ENCODE measurements at regions not wholly inside any gene's neighbourhood (a gene's known extent, or its start where the extent isn't known, plus 50 kb on each side); places are given as distances from the start of the nearest gene placed in this dataset.

DNA sequence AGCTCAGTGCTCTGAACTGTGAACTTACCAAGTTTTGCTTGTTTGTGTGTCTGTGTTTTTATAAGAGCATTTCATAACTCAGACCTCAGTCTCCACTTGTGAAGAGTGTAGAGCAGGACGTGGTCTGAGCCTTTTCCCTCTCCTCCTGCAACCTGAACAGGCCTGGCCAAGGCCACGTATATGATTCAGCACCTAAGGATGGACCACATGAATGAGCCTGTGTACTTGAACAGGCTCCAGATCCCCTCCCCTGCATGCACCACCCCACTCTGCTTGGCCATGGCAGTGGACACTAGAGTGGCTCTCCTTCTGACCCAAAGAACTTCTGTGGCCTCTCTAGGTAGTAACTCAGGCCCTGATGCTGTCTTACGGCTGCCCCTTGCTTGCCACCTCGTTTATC, 125.9 kb upstream of the FSTL4 start:
- WGBS, 2 donors (ENCODE audit: low coverage in 1 of 2), result 40 to 62% methylated on average over 1 to 4 of the region's 4 CpGs
- H3K9me3 ChIP-seq, result no peaks in the 10 kb centered on the region
- DNase-seq, result no peak
- no peaks in the 10 kb centered on the region for H3K4me1 ChIP-seq
- H3K36me3 ChIP-seq, result no peaks in the 10 kb centered on the region
- TF ChIP-seq POLR2A (IDR thresholded peaks at IDR 0.05) (no peak), CTCF (IDR thresholded peaks at IDR 0.05) (no peak), EP300 (IDR thresholded peaks at IDR 0.05; ENCODE audit: low read depth) (no peak), POLR2AphosphoS5 (IDR thresholded peaks at IDR 0.05) (no peak)
- no peak overlapping the region for H3K27ac ChIP-seq
- intact Hi-C loops (cut with DNase I; ENCODE audit: low total_unique reads), result no loop called here
- in situ Hi-C loops (cut with MboI; ENCODE audit: low pct_ligation_motif_present in 1 of 4, low pct_unique_long_range_greater_than_20kb in 1 of 4, low sequenced_read_pairs in 3 of 4), result no loop called here
- H3K27me3 ChIP-seq, result no peaks in the 10 kb centered on the region
- no peak overlapping the region for H3K4me3 ChIP-seq

GRCh38 chr5:133736512-133736911, 124.2 kb upstream of the FSTL4 start:
- DNase-seq, result no peak
- intact Hi-C loops (cut with DNase I; ENCODE audit: low total_unique reads), result no loop called here
- no peak for TF ChIP-seq POLR2AphosphoS5 (IDR thresholded peaks at IDR 0.05)
- no peak overlapping the region for H3K4me3 ChIP-seq
- no peaks in the 10 kb centered on the region for H3K9me3 ChIP-seq
- H3K27me3 ChIP-seq, result no peaks in the 10 kb centered on the region
- H3K4me1 ChIP-seq, result no peaks in the 10 kb centered on the region
- WGBS, 2 donors (ENCODE audit: low coverage in 1 of 2), result 48 to 59% methylated on average over 3 to 5 of the region's 5 CpGs
- in situ Hi-C loops (cut with MboI; ENCODE audit: low pct_ligation_motif_present in 1 of 4, low pct_unique_long_range_greater_than_20kb in 1 of 4, low sequenced_read_pairs in 3 of 4), result no loop called here
- H3K27ac ChIP-seq, result no peak overlapping the region
- no peaks in the 10 kb centered on the region for H3K36me3 ChIP-seq

DNA sequence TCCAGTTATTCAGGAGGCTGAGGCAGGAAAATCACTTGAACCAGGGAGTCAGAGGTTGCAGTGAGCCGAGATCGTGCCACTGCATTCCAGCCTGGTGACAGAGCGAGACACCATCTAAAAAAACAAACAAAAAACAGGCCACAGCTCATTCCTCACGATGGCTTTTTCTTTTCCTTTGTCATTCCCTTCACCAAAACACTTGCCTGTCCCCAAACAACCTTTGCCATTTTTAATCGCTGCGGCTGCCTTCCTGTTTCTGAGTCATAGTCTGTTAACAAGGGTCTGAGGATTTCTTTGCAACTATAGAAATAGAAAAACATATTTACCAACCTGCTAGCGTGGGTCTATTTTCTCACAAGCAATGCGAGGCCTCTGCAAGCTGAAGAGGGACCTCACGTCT, 123.0 kb upstream of the FSTL4 start:
- Histone ChIP-seq H3K27me3 (no peaks in the 10 kb centered on the region), H3K4me1 (no peaks in the 10 kb centered on the region), H3K9me3 (no peaks in the 10 kb centered on the region), H3K4me3 (no peak overlapping the region), H3K27ac (no peak overlapping the region), H3K36me3 (no peaks in the 10 kb centered on the region)
- intact Hi-C loops (cut with DNase I; ENCODE audit: low total_unique reads) (no loop called here), in situ Hi-C loops (cut with MboI; ENCODE audit: low pct_ligation_motif_present in 1 of 4, low pct_unique_long_range_greater_than_20kb in 1 of 4, low sequenced_read_pairs in 3 of 4) (no loop called here)
- TF ChIP-seq POLR2AphosphoS5 (IDR thresholded peaks at IDR 0.05), result no peak
- TF ChIP-seq POLR2A (IDR thresholded peaks at IDR 0.05), result no peak
- no peak for TF ChIP-seq CTCF (IDR thresholded peaks at IDR 0.05)
- no peak for TF ChIP-seq EP300 (IDR thresholded peaks at IDR 0.05; ENCODE audit: low read depth)
- 73% methylated on average over 9 of the region's 9 CpGs for WGBS, 2 donors (ENCODE audit: low coverage in 1 of 2)
- DNase-seq, result no peak

- no peaks in the 10 kb centered on the region for H3K27me3 ChIP-seq
- H3K4me1 ChIP-seq, result no peaks in the 10 kb centered on the region
- TF ChIP-seq EP300 (IDR thresholded peaks at IDR 0.05; ENCODE audit: low read depth) (no peak), POLR2AphosphoS5 (IDR thresholded peaks at IDR 0.05) (no peak), CTCF (IDR thresholded peaks at IDR 0.05) (no peak), POLR2A (IDR thresholded peaks at IDR 0.05) (no peak)
- peaks cover 0 to under 1% of the 10 kb centered on the region in 2 donors for H3K9me3 ChIP-seq
- H3K4me3 ChIP-seq, result no peak overlapping the region
- in situ Hi-C loops (cut with MboI; ENCODE audit: low pct_ligation_motif_present in 1 of 4, low pct_unique_long_range_greater_than_20kb in 1 of 4, low sequenced_read_pairs in 3 of 4), result no loop called here
- intact Hi-C loops (cut with DNase I; ENCODE audit: low total_unique reads), result no loop called here
- no peaks in the 10 kb centered on the region for H3K36me3 ChIP-seq
- WGBS, 2 donors (ENCODE audit: low coverage in 1 of 2), result 81 to 100% methylated on average over 2 to 8 of the region's 8 CpGs
- no peak overlapping the region for H3K27ac ChIP-seq
- DNase-seq, result no peak
Measured at GRCh38 chr5:133734916-133735315, 122.6 kb upstream of the FSTL4 start.

DNA sequence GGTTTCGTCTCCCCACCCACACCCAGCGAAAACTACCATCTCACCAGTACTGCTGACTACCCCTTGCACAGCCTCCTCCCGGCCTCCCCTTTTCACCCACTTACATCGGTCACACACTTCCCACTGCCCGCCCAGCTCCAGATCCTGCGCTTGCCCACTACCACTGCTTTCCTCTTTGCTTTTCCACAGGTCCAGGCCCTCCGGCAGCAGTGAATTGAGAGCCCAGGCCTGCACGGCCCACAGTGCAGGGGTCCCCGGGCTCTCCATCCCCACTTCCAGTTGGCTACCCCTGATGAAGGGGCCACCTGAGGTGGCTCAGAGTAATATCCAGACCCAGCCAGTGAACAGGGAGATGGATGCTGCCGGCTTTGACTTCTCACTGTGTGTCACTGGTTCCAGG, 120.2 kb upstream of the FSTL4 start:
- Histone ChIP-seq H3K27ac (no peak overlapping the region), H3K4me1 (no peaks in the 10 kb centered on the region), H3K9me3 (peaks cover 0 to 4% of the 10 kb centered on the region in 2 donors), H3K36me3 (no peaks in the 10 kb centered on the region), H3K4me3 (no peak overlapping the region), H3K27me3 (no peaks in the 10 kb centered on the region)
- intact Hi-C loops (cut with DNase I; ENCODE audit: low total_unique reads), result no loop called here
- no peak for DNase-seq
- TF ChIP-seq EP300 (IDR thresholded peaks at IDR 0.05; ENCODE audit: low read depth) (no peak), CTCF (IDR thresholded peaks at IDR 0.05) (no peak), POLR2A (IDR thresholded peaks at IDR 0.05) (no peak), POLR2AphosphoS5 (IDR thresholded peaks at IDR 0.05) (no peak)
- in situ Hi-C loops (cut with MboI; ENCODE audit: low pct_ligation_motif_present in 1 of 4, low pct_unique_long_range_greater_than_20kb in 1 of 4, low sequenced_read_pairs in 3 of 4), result no loop called here
- WGBS, 2 donors (ENCODE audit: low coverage in 1 of 2), result 83 to 93% methylated on average over 1 to 10 of the region's 10 CpGs
